ENCODE measurements at regions not wholly inside any gene's neighbourhood (a gene's known extent, or its start where the extent isn't known, plus 50 kb on each side); places are given as distances from the start of the nearest gene placed in this dataset.

DNA sequence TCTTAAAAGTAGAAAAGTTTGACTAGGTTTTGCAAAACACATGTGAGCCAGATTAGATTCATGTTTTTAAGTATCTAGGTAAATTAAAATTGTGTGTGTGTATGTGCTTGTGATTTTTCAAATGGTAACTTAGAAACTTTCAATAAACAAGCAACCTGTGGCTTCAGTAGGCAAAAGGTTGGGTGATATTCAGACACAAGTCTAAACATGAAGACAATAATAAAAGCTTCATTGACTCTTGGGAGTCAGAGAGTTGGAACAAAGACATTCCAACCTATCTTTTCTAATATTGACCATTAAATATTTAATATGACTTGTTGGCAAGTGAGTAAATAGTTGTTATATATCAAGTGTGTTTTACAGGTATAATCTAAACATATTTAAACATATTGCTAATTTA is 1049.6 kb upstream of the ADGRL4 start:
- no peak for DNase-seq (ENCODE audit: low spot score)

GRCh38 chr1:80054129-80054528 is 1047.6 kb upstream of the ADGRL4 start:
- no peak for DNase-seq (ENCODE audit: low spot score)

DNA sequence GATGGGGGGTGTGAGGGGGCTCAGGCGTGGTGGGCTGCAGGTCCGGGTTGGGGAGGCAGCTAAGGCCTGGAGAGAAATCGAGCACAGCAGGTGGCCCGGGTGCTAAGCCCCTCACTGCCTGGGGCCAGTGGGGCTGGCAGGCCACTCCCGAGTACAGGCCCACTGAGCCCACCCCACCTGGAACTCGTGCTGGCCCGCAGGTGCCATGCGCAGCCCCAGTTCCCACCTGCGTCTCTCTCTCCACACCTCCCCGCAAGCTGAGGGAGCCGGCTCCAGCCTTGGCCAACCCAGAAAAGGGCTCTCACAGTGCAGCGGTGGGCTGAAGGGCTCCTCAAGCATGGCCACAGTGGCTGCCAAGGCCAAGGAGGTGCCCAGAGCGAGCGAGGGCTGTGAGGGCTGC is 1047.1 kb upstream of the ADGRL4 start:
- DNase-seq (ENCODE audit: low spot score), result no peak

DNA sequence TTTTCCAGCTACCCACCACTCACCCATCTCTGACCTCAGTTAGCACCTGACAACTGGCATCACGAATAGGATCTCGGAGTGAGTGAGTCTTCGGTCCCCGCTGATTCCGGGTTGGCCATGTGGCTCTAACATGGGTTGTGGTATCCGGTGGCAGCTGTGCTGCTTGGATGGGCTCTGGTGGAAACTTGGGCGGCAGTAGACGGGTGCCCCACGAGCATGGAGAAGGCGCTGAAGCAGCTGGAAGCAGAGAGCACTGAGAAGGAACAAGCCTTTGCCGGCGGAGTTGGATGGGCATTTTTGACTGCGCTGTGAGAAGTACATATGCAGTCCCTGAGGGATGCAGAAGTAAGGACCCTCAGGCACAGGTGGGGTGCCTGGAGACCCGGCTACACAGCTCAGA is 1044.0 kb upstream of the ADGRL4 start:
- no peak for DNase-seq (ENCODE audit: low spot score)

- no peak for DNase-seq (ENCODE audit: low spot score)
Measured at GRCh38 chr1:80050085-80050484, 1043.6 kb upstream of the ADGRL4 start.

- DNase-seq (ENCODE audit: low spot score), result no peak
Measured at GRCh38 chr1:80048716-80049115, 1042.2 kb upstream of the ADGRL4 start.

GRCh38 chr1:80047791-80048190 is 1041.3 kb upstream of the ADGRL4 start:
- no peak for DNase-seq (ENCODE audit: low spot score)

GRCh38 chr1:80044662-80045061 is 1038.1 kb upstream of the ADGRL4 start:
- DNase-seq (ENCODE audit: low spot score), result no peak

DNA sequence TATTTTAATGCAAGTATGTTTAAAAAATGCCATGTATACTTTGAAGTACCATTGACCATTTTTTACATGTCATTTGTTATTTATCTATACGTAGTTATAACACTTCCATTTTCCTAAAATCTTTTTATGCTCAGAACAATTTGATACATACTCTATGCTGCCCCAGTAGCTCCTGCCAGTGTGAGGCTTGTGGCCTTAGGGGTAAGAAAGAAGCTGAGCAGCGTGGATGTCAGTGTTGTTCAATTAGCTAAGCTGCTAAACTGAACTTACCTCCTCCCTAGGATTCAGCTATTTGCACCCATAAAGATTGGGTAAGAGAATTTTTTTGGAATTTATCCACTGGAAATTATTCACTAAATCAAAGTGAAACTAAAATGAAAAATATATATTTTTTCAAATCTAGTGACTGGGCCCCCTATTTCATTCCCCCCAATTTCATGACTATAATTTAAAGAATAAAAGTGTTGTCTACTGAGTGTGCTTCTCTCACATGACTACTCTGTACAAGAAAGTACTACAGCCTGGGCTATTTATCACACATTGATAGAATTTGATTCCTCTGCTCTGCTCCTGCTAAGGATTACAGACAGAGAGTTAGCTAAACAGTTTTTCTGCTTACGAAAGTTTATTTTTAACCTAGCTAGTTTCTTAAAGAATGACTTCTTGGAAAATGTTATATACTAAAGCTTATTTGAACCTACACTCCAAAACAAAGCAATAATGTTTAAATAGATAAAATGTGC is 1030.3 kb upstream of the ADGRL4 start:
- no peak for DNase-seq (ENCODE audit: low spot score)

DNA sequence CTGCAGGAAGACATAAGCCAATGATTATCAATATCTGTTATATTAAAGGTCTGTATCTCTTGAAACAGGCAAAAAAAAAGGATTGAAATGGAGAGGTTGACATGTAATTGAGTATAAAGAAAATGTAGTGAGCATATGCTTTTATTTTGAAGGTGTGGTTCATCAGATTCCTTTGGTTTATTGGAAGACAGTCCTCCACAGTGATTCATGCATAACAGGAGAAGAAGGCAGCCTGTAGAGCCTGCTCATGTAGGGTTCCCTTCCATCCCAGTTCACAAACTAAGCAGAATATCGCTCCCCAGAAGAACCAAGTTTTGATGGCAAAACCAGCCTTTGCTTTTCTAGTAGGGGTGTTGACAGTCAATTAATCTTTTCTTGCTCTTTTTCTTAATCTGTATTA is 1016.8 kb upstream of the ADGRL4 start:
- DNase-seq (ENCODE audit: low spot score), result no peak

DNA sequence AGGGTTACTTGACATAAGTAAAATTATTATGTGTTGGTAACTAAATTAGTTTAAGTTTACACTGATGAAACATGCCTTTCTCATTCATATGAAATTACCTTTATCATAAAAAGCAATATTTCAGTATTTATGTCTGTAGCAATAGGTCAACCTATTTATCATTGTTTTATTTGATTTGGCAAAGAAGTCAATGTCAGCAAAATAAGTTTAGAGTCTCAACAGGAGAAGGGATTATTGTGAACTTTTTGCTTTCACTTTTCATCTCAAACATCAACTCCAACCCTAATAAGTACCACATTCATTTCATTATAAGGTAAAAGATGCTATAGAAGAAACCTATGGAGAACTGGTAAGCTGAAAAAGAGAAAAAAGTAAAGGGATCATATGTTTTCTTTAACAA is 1015.4 kb upstream of the ADGRL4 start:
- no peak for DNase-seq (ENCODE audit: low spot score)

- DNase-seq (ENCODE audit: low spot score), result no peak
Measured at GRCh38 chr1:80018348-80018747, 1011.8 kb upstream of the ADGRL4 start.

- DNase-seq (ENCODE audit: low spot score), result no peak
Measured at GRCh38 chr1:80008934-80009333, 1002.4 kb upstream of the ADGRL4 start.

- no peak for DNase-seq (ENCODE audit: low spot score)
Measured at GRCh38 chr1:80003250-80003649, 996.7 kb upstream of the ADGRL4 start.

GRCh38 chr1:79988401-79988800 is 981.9 kb upstream of the ADGRL4 start:
- DNase-seq (ENCODE audit: low spot score), result no peak

GRCh38 chr1:79982211-79982610 is 975.7 kb upstream of the ADGRL4 start:
- DNase-seq (ENCODE audit: low spot score), result peak; percentile 20

DNA sequence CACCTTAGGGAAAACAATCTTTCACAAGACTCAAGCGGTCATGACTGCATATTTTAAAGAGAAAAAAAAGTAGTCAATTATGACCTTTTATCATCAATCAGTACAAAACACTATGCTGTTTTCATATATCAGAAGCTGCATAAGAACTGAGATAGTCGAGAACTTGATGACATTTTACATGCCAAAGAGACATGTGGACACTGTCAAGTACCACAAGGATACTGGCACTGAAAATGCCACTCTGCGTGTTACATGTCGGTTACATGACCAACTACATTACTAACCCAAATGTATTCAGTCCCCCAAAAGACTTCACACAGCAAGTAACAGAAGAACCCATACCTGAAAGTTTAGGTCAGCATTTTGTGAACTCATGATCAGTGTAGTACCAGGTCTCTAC is 975.0 kb upstream of the ADGRL4 start:
- DNase-seq (ENCODE audit: low spot score), result no peak

DNA sequence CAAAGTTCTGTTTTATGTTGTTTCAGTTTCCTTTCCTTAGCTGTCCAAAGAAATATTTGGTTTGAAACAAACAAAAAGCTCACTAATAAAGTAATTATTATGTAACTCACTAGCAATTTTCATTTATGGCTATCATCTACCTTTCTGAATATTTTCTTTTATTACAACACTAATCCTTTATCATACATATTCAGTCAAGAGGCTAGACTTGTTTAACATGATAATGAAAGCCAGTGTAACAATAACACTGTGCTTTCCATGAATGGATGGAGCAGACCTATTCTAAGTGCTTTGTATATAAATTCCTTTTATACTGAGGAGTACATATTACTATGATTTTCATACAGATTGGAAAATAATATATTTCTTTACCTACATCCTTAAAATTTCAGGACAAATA is 972.8 kb upstream of the ADGRL4 start:
- no peak for DNase-seq (ENCODE audit: low spot score)

- DNase-seq (ENCODE audit: low spot score), result no peak
Measured at GRCh38 chr1:79976287-79976686, 969.8 kb upstream of the ADGRL4 start.

GRCh38 chr1:79974659-79975058 is 968.1 kb upstream of the ADGRL4 start:
- DNase-seq (ENCODE audit: low spot score), result no peak

DNA sequence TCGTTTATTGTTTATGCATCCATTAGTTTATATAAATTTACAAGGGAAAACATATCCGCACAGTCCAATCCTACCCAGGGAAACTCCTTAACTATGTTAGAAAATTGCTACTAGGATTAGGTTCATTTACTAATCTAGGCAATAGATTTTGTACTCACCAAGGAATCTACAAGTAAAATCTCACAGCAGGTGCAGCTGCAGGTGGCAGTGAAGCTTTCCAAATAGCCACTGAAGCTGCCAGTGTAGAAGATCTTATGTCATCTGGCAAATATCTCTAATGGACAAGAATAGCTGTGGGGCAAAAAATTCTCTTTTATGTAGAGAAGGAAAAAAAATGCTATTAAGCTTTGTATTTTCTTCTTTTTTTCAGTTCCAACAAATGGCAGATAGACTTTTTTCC is 963.4 kb upstream of the ADGRL4 start:
- no peak for DNase-seq (ENCODE audit: low spot score)

- no peak for DNase-seq (ENCODE audit: low spot score)
Measured at GRCh38 chr1:79966438-79966837, 959.9 kb upstream of the ADGRL4 start.

GRCh38 chr1:79959635-79960034 is 953.1 kb upstream of the ADGRL4 start:
- DNase-seq (ENCODE audit: low spot score), result no peak

DNA sequence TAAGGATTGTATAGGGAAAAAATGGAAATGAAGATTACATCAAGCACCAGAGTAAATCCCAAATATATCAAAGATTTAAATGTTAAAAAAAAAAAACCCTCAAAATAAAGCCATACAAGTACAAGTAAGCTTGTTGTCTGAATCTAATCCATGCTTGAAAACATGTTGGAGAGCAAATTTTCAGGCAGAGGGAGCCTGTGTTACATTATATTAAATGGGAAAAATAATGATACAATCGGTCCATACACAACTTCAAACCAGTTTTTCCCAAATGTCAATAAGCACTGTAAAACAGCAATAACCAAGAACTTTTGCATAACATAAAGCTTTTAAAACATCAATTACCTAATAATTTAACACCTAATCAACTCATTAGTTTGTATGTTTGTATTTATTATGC is 949.4 kb upstream of the ADGRL4 start:
- DNase-seq (ENCODE audit: low spot score), result no peak

DNA sequence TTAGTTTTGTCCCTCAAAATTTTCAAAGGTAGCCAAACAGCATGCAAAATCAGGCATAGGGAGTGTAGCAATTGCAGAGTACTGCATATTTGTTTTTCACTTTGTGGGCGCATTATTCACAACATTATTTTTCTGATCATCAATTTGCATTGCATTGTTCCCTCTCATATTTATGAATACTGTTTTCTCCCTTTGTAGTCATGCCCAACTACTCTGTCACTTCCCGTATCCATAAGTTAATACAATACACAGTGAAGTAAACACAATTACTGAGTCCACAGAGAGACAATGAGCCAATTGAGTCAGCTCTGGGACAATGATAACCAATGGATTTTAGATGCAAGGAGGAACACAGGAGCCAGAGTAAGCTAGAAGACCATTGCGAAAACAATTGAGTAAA is 944.0 kb upstream of the ADGRL4 start:
- DNase-seq (ENCODE audit: low spot score), result no peak
